ENCODE measurements at regions not wholly inside any gene's neighbourhood (a gene's known extent, or its start where the extent isn't known, plus 50 kb on each side); places are given as distances from the start of the nearest gene placed in this dataset.

DNA sequence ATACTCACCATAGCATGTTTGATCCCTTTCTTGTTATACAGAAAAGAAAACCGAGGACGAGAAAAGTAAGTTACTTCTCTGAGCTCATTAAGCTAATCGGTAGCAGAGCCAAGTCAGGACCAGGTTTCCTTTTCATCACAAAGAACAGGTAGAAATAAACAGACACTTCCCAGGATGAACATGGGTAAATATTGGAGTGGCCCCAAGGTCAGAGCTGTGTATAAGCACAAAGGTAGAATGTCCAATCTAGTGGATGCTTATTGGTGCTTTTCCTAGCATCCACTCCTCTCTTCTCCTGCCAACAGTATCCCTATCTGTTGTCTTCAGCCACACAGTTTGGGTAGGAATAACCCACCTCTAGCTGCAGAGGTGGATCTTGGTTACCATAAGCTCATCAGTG is 52.8 kb upstream of the THUMPD3 start:
- TF ChIP-seq, protein P1, sequence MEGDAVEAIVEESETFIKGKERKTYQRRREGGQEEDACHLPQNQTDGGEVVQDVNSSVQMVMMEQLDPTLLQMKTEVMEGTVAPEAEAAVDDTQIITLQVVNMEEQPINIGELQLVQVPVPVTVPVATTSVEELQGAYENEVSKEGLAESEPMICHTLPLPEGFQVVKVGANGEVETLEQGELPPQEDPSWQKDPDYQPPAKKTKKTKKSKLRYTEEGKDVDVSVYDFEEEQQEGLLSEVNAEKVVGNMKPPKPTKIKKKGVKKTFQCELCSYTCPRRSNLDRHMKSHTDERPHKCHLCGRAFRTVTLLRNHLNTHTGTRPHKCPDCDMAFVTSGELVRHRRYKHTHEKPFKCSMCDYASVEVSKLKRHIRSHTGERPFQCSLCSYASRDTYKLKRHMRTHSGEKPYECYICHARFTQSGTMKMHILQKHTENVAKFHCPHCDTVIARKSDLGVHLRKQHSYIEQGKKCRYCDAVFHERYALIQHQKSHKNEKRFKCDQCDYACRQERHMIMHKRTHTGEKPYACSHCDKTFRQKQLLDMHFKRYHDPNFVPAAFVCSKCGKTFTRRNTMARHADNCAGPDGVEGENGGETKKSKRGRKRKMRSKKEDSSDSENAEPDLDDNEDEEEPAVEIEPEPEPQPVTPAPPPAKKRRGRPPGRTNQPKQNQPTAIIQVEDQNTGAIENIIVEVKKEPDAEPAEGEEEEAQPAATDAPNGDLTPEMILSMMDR (conservative IDR thresholded peaks at IDR 0.05; ENCODE audit: low read depth, low read length) = no peak
- no peak for TF ChIP-seq EZH2 (IDR thresholded peaks at IDR 0.05; ENCODE audit: borderline replicate concordance, low read depth, low read length, poor library complexity, severe bottlenecking)

Data from A673 (cell line).